NCI-H69 (cell line): ENCODE measurements at regions not wholly inside any gene's neighbourhood (a gene's known extent, or its start where the extent isn't known, plus 50 kb on each side); places are given as distances from the start of the nearest gene placed in this dataset.
"Not testable (repeated sequence)": the region's sequence is repeated elsewhere in the genome, so short reads cannot be mapped to it uniquely, and the experiment has no call there.

Source experiments
- DNase-seq: peaks from one replicate; lab custom pipeline; 2025; lab: John Stamatoyannopoulos, UW

DNA sequence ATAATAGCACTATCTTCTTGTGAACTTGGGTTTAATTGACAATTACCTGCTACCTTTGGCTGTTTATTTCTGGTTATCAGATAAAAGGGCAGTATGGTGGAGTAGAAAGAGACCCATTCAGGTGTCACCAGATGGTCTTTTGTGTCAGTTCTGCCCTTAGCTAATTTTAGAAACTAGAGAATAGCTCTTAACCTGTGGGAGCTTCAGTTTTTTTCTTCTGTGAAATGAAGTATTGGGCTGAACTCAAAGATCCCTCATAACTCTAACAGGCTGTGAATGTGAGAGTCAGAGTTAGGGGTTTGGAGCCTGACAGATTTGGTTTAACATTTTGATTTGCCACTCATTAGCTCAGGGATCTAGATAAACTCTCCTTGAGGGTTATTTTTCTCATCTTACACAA is 335.2 kb downstream of the PPP1R2C start:
- DNase-seq = no peak

DNA sequence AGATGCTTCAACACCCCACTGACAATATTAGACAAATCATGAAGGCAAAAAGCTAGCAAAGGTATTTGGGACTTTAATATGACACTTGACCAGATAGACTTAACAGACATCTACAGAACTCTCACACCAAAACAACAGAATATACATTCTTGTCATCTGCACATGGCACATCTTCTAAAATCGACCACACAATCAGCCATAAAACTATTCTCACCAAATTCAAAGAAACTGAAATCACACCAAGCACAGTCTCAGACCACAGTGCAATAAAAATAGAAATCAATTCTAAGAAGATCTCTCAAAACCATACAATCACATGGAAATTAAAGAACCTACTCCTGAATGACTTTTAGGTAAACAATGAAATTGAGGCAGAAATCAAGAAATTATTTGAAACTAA is 340.8 kb downstream of the PPP1R2C start:
- DNase-seq = no peak

DNA sequence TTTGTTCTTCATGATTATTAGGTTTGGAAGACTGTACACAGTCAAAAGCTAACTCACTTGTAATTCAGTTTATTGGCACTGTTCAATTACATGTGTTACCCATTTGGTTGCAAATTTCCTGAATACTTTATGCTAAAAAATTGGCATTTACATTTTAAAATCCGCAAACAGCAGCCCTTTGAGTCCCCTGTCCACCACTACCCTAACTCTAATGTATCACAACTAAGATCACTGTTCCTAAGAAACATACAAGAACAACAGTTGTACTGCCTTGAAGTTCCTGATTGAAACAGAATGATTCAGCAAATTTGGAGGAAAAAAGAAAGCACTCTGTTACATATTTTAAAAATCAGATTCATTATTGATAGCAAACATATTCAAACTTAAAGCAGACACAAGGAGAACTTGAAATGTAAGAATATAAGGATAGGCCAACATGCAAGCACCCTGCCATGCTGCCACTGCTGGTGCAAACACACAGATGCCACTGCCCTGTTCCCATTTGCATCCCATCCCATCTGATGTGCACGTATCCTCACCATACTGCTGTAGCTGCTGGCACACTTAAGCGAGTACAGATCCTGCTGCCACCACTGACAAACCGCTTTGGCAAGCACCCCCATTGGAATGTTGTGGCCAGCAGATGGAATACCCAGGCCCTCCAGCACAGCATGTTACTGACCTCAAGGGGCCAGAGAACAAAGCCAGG is 343.4 kb downstream of the PPP1R2C start:
- no peak for DNase-seq

DNA sequence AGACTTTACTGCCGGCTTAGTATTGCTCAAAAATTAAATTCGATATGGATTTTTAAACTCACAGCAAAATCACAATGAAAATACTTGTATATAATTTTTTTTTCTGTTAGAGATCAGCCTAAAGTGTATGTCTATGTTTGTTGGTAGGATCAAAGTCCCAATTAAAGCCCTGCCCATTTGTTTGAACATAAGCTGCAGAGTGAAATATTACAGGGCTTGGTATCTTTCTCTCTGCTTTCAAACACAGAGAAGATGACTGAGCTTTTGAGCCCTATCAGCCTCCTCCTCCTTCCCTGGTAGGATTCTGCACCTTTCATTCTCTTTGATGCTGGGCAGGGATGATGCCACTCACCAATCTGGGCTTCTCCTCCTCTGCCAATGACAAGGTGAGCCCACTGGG is 345.4 kb downstream of the PPP1R2C start:
- no peak for DNase-seq

DNA sequence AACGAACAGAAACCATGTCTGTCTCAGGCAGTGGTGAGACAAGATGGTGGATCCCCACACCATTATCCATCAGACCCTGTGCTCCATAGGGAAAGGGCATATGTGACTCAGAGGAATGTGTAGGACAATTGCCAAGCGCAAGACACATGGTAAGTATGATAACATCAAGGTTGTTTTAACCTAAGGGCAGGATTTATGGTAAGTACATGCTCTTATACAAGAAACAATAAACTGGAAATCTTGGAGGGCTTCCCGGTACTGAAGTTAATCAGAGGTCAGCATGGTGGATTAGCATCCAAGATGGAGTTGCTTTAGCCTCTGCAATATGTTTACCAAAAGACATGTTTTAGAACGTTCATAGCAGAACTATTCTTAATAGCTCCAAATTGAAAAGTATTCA is 355.0 kb downstream of the PPP1R2C start:
- no peak for DNase-seq

DNA sequence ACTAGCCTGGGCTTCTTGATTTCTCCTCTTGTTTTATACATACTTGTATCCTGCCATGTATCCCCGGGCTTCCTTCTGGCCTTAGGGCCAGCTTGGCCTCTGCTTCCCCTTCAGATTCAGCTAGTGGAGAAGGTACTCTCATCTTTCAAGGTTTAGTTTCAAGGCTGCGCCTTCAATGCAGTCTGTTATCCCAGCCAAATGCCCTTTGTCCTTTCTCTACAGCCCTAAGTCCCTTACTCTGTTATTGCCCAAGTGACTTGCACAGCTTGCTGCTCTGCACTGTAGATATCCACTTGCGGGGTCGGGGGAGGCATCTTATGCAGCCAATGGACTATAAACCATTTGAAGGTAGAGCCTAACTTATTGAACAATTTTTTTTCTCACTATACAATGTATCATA is 357.5 kb downstream of the PPP1R2C start:
- no peak for DNase-seq

DNA sequence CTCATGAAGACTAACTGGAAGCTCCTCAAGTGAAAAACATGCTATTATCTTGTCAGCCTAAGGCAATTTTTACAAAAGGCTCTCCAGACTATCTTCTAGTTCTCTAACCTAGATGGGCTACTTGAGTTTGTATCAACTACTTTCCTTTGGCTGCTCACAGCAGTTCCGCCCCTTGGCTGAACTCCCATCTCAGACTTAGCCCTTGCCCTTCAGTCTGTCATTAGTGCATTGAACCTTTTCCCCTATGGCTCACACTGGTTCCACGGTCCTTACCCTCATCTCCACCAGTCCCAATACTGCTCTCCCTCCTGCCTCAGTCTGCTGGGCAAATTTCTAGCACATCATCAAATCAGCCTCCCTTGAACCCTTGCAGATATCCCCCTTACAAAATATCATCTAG is 362.3 kb downstream of the PPP1R2C start:
- DNase-seq = no peak

DNA sequence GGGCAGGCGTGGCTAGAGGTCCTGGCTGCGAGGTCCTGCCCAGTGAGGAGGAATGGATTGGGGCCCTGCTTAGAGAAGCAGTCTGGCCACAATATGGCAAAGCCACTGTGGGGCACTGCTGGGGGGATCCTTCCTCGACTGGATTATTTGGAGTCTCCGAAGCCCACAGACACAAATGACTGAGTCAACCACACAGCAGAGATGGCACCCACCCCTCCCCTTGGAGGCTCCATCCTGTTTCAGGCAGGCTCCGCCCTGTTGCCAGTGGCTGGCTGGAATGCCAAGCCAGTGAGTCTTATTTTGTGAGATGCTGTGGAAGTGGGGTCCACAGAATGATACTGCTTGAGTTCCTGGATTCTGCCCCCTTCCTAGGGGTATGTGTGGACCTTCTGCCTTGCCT is 363.9 kb downstream of the PPP1R2C start:
- DNase-seq = no peak

DNA sequence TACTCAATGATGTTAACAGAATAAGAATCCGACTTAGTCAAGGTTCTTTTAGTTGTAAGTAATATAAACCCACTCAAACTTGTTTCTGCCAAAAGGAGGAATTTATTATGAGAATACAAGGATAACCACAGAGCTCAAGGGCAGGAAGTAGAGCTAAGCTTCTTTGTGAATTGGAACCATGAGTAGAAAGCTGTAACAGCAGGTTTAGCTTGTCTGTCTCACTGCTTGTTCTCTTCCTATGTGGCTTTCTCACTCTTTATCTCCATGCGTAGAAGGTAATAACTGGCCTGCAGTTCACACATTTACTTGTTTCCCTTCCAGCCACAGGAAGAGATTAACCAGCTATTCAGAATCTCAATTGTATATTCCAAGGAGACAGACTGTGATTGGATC is 378.3 kb downstream of the PPP1R2C start:
- DNase-seq = no peak

DNA sequence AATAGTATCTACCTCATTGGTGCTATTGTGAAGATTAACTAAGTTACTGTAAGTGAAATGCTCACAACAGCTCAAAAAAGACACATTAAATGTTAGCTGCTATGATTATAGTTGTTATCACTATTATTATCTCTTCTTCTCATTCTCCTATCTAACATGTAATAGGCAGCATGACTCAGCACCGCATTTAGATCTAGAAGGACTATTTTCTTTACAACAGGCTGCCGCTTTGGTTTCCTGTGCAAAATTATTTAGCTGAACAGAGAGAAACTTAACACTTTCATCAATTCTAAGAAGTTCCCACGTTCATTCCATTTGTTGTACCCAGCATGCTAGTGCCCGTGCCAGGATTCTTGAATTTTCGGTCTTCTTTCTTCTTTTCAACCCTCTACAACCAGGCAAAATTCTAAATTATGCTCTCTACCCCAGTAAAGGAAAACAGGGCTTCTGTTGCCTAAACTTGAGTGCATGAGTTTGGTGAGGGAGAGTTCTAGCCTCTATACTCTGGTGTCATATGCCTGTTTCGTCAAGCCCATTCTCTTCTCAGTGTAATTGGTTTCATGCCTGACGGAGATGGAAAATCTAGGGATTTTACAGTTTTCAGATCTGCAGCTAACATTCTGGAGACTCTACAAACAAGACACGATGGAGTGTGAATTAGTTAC is 378.9 kb downstream of the PPP1R2C start:
- no peak for DNase-seq

DNA sequence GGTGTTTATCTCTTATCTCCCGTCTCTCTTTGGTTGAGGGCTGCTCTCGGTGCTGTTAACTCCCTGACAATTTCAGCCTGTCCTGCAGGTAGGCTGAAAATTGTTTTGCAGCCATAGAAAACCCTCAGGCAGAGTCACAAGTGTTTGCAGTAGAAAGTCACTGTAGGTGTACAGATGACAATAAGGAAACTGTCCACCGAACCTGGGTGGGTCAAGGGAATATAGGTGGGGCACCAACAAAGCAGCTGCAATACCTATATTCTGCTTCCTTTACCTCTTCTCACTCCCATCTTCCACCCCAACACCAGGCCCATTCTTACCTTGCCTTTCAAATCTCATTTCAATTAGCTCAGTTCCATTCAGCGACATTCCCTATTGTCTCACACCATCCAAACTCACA is 381.8 kb downstream of the PPP1R2C start:
- DNase-seq = no peak

DNA sequence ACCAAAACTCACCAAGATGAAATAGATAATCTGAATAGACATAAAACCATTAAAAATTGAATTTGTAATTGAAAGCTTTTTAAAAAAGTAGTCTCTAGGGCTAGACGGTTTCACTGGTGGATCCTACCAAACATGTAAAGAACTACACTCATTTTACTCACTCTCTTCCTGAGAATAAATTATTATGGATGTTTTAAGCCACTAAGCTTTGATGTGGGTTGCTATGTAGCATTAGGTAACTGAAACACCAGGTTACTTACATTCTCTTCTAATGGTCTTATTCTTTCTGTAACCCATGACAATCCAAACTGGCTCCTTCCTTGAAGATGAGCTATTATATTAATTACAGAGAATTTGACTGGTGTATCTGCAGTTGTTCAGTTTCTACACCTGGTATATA is 385.1 kb downstream of the PPP1R2C start:
- no peak for DNase-seq

DNA sequence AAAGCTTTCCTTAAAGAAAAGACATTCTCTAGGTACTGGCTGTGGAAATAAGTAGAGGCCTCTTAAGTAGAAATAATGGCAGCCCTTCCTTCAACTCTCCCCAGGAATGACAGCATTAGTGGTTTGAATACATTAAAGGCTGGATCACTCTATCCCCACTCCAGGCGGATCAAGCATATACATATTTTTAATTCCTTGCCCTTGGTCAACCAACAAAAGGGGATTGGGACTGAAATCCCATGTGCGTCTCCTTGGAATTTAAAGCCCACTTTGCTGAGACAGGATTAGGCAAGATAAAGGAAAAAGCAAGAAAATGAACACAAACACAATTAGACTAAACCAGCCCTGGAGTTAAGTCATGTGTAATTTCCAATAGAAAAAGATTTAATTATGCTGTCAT is 391.3 kb downstream of the PPP1R2C start:
- DNase-seq = no peak

DNA sequence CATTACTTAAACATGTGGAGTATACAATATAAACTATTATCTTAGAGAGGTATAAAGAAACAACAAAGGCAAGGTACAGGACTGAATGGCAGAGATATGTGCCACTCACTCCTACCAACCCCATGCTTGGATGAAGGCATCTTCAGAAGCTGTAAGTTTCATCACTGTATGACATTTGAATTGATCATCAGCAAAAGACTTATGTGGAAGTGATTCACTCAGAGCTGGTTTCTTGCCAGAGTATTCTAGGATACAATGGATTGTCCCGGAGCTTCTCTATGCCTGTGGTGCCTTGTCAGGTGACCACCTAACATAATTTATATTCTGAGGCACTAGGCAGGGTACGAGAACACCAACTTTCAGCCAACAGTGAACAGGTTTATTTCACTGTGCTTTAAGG is 392.2 kb downstream of the PPP1R2C start:
- no peak for DNase-seq

DNA sequence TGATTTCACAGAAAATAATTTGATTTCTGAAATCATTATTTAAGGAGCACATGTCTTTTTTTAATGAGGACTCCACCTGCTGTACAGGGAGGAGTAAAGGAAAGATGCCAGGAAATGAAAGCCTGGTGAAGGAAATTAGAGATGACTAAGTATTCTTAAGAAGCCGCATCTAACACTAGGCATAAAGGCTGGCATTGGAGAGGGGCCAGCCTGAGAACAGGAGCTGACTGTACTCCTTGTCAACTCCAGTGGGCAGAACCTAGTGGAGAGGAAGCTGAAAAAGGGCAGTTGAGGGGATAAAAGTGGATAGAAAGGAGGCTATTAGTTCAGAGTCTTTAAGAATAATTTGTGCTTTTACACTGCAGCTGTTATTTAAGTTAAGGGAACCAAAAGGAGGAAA is 393.0 kb downstream of the PPP1R2C start:
- no peak for DNase-seq

DNA sequence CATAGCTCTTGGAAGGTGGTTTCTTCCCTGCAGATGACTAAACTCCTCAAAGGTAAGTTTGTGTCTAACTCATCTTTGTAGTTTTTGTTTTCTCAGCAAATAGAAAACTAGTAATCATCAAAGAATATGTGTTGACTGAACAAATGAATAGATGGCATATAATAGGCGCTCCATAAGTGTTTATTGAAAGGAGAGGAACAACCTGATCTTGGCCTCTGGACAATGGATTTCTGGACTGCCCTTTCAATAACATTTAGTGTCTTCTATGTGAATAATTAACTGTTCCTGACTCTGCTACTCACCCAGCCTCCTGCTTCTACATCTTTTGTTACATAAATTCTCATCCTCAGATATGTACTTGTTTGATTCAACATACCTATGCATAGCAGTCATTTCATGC is 399.1 kb downstream of the PPP1R2C start:
- no peak for DNase-seq

DNA sequence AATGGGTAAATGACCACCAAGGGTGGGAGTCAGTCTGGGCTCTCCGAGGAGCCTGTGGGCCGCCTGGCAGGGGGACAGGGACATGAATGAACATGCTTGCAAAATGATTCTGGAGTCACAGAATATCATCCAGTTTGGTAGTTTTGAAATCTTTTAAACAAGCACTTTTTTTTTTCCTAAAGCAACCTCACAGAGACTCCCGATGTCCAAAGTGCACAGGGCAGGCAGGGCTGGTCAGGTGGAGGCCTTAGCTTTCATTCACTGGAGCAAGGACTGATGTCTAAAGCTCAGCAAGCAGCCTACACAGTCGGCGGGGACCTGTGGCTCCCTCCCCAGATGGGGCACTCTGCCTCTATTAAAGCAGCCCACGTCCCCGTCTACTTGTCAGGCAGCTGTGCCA is 402.9 kb downstream of the PPP1R2C start:
- no peak for DNase-seq

DNA sequence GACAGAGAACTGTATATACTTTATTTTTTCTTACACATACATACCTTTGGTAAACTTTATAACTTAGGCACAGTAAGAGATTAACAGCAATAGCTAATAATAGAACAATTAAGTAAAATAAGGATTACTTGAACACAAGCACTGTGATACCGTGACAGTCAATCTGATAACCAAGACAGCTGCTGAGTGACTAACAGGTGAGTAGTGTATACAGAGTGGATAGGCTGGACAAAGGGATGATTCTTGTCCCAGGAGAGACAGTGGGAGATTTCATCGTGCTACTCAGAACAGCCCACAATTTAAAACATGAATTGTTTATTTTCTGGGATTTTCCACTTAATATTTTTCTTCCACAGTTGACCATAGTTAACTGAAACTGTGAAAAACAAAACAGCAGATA is 411.8 kb downstream of the PPP1R2C start:
- DNase-seq = no peak

DNA sequence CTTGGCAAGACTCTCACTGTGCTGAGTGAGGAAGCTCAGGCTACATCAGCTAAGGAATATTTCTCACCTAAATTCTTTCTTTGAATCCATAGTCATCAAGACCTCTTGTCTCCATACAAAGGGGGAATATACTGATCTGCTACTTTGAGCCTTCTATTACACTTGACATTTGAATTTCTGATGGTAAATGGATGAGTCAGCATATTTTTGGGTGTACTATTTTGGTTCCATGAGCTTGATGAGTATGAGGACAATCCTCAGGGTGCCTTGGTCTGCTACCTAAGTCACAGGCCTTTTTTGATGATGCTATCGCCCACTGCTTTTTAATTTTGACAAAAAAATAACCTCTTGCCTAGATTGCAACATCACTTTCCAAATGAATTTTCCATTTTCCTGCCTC is 415.7 kb downstream of the PPP1R2C start:
- DNase-seq = no peak

DNA sequence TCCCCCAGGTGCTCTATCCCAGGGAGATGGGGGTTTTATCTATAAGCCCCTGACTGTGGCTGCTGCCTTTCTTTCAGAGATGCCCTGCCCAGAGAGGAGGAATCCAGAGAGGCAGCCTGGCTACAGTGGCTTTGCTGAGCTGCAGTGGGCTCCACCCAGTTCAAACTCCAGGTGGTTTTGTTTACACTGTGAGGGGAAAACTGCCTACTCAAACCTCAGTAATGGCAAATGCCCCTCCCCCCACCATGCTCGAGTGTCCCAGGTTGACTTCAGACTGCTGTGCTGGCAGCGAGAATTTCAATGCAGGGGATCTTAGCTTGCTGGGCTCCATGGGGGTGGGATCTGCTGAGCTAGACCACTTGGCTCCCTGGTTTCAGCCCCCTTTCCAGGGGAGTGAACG is 419.6 kb upstream of the CASK start:
- not testable (repeated sequence) for DNase-seq
